ENCODE measurements at regions not wholly inside any gene's neighbourhood (a gene's known extent, or its start where the extent isn't known, plus 50 kb on each side); places are given as distances from the start of the nearest gene placed in this dataset.
A peak's percentile ranks its signal among the peaks of the same experiment; 100 is the strongest.

DNA sequence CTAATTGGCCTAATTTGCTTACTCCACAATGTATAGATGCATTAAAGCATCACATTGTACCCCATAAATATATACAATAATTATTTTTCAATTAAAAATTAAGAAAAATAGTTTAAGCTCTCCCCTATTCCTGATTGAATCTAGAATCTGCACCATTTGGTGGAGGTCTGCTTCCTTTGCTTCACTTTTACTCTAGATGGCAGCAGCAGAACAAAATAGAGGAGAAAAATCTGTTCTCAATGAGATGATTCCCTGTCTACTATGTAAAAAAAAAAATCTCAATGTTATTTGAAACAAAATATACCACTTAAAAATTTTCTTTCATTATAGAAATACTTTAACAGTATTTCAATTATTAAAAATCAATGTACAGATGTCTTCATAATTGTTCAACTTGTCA, 109.6 kb upstream of the FXR1 start:
- TF ChIP-seq, protein P1, sequence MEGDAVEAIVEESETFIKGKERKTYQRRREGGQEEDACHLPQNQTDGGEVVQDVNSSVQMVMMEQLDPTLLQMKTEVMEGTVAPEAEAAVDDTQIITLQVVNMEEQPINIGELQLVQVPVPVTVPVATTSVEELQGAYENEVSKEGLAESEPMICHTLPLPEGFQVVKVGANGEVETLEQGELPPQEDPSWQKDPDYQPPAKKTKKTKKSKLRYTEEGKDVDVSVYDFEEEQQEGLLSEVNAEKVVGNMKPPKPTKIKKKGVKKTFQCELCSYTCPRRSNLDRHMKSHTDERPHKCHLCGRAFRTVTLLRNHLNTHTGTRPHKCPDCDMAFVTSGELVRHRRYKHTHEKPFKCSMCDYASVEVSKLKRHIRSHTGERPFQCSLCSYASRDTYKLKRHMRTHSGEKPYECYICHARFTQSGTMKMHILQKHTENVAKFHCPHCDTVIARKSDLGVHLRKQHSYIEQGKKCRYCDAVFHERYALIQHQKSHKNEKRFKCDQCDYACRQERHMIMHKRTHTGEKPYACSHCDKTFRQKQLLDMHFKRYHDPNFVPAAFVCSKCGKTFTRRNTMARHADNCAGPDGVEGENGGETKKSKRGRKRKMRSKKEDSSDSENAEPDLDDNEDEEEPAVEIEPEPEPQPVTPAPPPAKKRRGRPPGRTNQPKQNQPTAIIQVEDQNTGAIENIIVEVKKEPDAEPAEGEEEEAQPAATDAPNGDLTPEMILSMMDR (IDR thresholded peaks at IDR 0.05), result peak; percentile 22
- intact Hi-C loops (cut with DNase I, micrococcal nuclease), result loop anchor here in 1 of 2 experiments (2.0 kb wide), 1 partner anchor 1880 kb away; no protein-coding TSS in a partner anchor
- Histone ChIP-seq H3K27me3 (ENCODE audit: control insufficient read depth in 1 of 2, insufficient read depth in 2 of 2, low read length in 2 of 2) (no peaks in the 10 kb centered on the region), H3K9me3 (ENCODE audit: control insufficient read depth in 1 of 2, insufficient read depth in 1 of 2, low read length in 2 of 2) (no peaks in the 10 kb centered on the region), H3K4me1 (ENCODE audit: insufficient read depth, low read length) (no peaks in the 10 kb centered on the region), H3K4me3 (ENCODE audit: low read length) (no peak overlapping the region), H3K27ac (ENCODE audit: low read depth in 1 of 2, low read length in 2 of 2) (no peak overlapping the region), H3K36me3 (ENCODE audit: insufficient read depth, low read length) (no peaks in the 10 kb centered on the region)
- no peaks in the 10 kb centered on the region for H3K9me3 Mint-ChIP-seq
- ChIA-PET CTCF (no interaction called here), POLR2A (no interaction called here)
- H3K4me3 Mint-ChIP-seq, result no peak overlapping the region
- DNase-seq (peak in 1 of 14 experiments; percentile 1), ATAC-seq (ENCODE audit: poor library complexity) (no peak)
- H3K4me1 Mint-ChIP-seq (ENCODE audit: low read depth), result no peaks in the 10 kb centered on the region
- no peak overlapping the region for H3K27ac Mint-ChIP-seq
- peaks cover 18% of the 10 kb centered on the region for H3K27me3 Mint-ChIP-seq
- H3K36me3 Mint-ChIP-seq (ENCODE audit: low read depth), result no peaks in the 10 kb centered on the region

DNA sequence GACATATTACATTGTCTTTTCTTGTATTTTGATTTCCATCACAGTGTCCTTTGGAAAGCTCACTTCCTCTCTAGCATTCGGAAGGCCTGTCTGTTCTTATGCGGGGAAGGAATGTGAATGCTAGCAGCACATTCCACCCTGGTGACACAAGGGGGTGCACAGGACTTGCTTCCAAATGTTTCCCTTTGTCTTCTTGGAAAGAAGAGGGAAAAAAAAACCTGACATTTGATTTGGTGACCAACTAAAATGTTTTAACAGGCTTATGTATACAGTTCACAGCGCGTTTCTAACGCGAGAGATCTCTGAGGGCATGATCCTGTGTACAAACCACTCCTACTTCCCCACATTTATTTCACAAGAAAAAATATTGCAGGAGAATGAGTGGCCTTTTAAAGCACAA, 107.6 kb upstream of the FXR1 start:
- POLR2A ChIA-PET, result no interaction called here
- H3K27ac Mint-ChIP-seq, result no peak overlapping the region
- intact Hi-C loops (cut with DNase I, micrococcal nuclease), result loop anchor here in 1 of 2 experiments (5.0 kb wide), 1 partner anchor 1877 kb away; no protein-coding TSS in a partner anchor

DNA sequence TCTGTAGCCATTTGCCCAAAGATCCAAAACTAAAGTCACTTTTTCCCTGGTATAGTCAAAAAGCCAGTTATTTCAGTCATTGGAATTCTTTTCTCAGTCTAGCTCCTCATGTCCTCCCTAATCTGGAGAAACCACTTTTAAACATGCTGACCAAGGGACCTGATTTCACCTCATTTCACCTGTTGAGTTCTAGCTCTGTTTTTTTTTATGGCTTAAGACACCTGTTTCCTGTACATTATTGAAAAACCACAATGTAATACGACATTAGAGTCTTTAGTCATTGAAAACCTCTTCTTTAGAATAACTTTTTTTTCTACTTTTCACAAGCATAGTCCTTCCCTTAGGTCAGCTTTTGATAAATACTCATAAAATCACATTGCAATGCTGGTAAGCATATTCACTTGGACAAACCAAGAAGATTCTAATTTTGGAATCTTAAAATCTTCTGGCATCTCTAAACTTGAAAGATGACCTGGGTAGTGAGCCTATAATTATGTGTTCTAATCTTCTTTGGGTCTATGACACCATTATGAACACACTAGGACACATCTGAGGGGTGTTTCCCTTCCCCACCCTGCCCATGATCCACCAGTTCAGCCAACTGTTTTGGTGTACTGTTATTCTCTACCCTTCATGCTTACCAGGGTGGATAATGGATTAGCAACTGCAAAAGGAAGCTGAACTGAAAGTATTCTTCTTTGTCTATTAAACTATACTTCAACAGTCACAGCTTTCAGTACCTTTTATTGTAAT, 103.5 kb upstream of the FXR1 start:
- H3K4me1 Mint-ChIP-seq (ENCODE audit: low read depth), result no peaks in the 10 kb centered on the region
- no peak overlapping the region for H3K27ac Mint-ChIP-seq

More for the DNA sequence above, 107.6 kb upstream of the FXR1 start:
- DNase-seq (no peak), ATAC-seq (ENCODE audit: poor library complexity) (no peak)
- Histone ChIP-seq H3K36me3 (ENCODE audit: insufficient read depth, low read length) (no peaks in the 10 kb centered on the region), H3K4me3 (ENCODE audit: low read length) (no peak overlapping the region), H3K27ac (ENCODE audit: low read depth in 1 of 2, low read length in 2 of 2) (no peak overlapping the region), H3K4me1 (ENCODE audit: insufficient read depth, low read length) (no peaks in the 10 kb centered on the region), H3K9me3 (ENCODE audit: control insufficient read depth in 1 of 2, insufficient read depth in 1 of 2, low read length in 2 of 2) (no peaks in the 10 kb centered on the region), H3K27me3 (ENCODE audit: control insufficient read depth in 1 of 2, insufficient read depth in 2 of 2, low read length in 2 of 2) (no peaks in the 10 kb centered on the region)
- Mint-ChIP-seq H3K36me3 (ENCODE audit: low read depth) (no peaks in the 10 kb centered on the region), H3K4me1 (ENCODE audit: low read depth) (no peaks in the 10 kb centered on the region), H3K4me3 (no peak overlapping the region), H3K9me3 (no peaks in the 10 kb centered on the region), H3K27me3 (peaks cover 12% of the 10 kb centered on the region)
- TF ChIP-seq, protein P1 (IDR thresholded peaks at IDR 0.05), result no peak
- CTCF ChIA-PET, result no interaction called here

More for the DNA sequence above, 103.5 kb upstream of the FXR1 start:
- Mint-ChIP-seq H3K27me3 (no peaks in the 10 kb centered on the region), H3K4me3 (no peak overlapping the region), H3K36me3 (ENCODE audit: low read depth) (no peaks in the 10 kb centered on the region), H3K9me3 (no peaks in the 10 kb centered on the region)
- ATAC-seq (ENCODE audit: poor library complexity), result no peak
- no peak overlapping the region for H3K27ac ChIP-seq (ENCODE audit: low read depth in 1 of 2, low read length in 2 of 2)
- intact Hi-C loops (cut with DNase I, micrococcal nuclease), result loop anchor here in 1 of 2 experiments (5.0 kb wide), 1 partner anchor 1873 kb away; no protein-coding TSS in a partner anchor
- no peaks in the 10 kb centered on the region for H3K27me3 ChIP-seq (ENCODE audit: control insufficient read depth in 1 of 2, insufficient read depth in 2 of 2, low read length in 2 of 2)
- ChIA-PET CTCF (no interaction called here), POLR2A (no interaction called here)
- no peak overlapping the region for H3K4me3 ChIP-seq (ENCODE audit: low read length)
- H3K9me3 ChIP-seq (ENCODE audit: control insufficient read depth in 1 of 2, insufficient read depth in 1 of 2, low read length in 2 of 2), result no peaks in the 10 kb centered on the region
- H3K4me1 ChIP-seq (ENCODE audit: insufficient read depth, low read length), result no peaks in the 10 kb centered on the region
- H3K36me3 ChIP-seq (ENCODE audit: insufficient read depth, low read length), result no peaks in the 10 kb centered on the region
- no peak for DNase-seq
- TF ChIP-seq, protein P1 (IDR thresholded peaks at IDR 0.05), result no peak
